ENCODE measurements at regions not wholly inside any gene's neighbourhood (a gene's known extent, or its start where the extent isn't known, plus 50 kb on each side); places are given as distances from the start of the nearest gene placed in this dataset.

GRCh38 chr2:48258481-48259149, 55.9 kb upstream of the FOXN2 start:
- DNase-seq (ENCODE audit: low read depth in 2 of 2): no peak

GRCh38 chr2:48259811-48260210, 54.7 kb upstream of the FOXN2 start:
- DNase-seq (ENCODE audit: low read depth in 2 of 2): no peak

- no peak for DNase-seq (ENCODE audit: low read depth in 2 of 2)
Observed at GRCh38 chr2:48264627-48265026, 49.9 kb upstream of the FOXN2 start.

Measured in stimulated activated CD8-positive, alpha-beta memory T cell treated with anti-CD3 and anti-CD28 coated beads, Interleukin-15, amount 100 ng/mL, for 48 hours (primary cell).